Cardiac fibroblast (primary cell): ENCODE measurements at regions not wholly inside any gene's neighbourhood (a gene's known extent, or its start where the extent isn't known, plus 50 kb on each side); places are given as distances from the start of the nearest gene placed in this dataset.
A peak's percentile ranks its signal among the peaks of the same experiment; 100 is the strongest.

ENCODE experiments used
- DNase-seq, 2 donors: peaks; one replicate each; pipeline versions ENCODE4 v3.0.0 to v3.0.0-alpha.2; 2010; ENCODE audit warnings: low read depth in 2 of 2
- H3K4me3 ChIP-seq, 2 donors: replicated peaks in 1 of 2; 1 replicate in 1 of 2; 2 replicates in 1 of 2; pipeline ENCODE4 v1.5.1; 2011; ENCODE audit warnings: low read depth in 2 of 2, low read length in 2 of 2, mild to moderate bottlenecking in 2 of 2, moderate library complexity in 1 of 2
- TF ChIP-seq, protein P1 (sequence below): IDR thresholded peaks from one replicate; pipeline ENCODE4 v1.5.1; 2011; ENCODE audit warnings: low read depth, mild to moderate bottlenecking, low read length, inconsistent platforms

DNA sequence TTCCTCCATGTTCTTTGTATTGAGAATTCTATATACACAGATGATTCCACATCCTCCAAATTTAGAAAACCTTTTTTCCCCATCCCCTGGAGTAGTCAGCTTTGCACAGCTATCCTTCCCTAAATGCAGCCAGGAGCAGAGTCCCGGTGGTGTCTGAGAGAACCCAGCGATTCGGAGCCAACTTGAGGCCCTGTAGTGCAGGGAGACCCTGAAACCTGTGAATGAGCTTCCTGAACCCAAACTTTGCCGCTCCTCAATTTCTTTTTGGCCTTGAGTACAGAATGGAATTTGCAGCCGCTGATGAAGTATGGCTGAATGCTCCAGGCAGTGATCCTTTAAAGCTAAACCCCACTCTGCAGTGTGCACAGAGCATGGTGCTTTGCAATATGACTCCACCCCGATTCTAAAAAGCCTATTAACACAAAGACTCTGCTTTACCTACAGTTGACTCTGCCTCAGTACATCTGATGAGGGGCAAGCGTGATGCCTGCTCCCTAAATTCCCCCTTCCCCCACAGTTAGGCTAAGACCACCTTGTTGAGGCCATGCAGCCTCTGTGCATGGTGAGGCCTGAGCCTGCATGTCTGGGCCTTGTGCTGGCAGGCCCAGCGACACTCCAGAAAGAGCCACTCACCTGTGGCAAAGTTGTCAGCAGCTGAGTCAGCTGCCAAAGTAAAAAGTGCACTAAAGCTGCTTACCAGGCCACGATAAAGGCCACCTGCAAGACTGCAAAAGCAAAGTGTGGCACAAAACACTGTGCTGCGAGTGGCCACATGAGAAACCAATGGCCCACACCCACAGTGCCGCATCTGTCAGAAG is 82.1 kb downstream of the PLEKHG1 start:
- TF ChIP-seq, protein P1, sequence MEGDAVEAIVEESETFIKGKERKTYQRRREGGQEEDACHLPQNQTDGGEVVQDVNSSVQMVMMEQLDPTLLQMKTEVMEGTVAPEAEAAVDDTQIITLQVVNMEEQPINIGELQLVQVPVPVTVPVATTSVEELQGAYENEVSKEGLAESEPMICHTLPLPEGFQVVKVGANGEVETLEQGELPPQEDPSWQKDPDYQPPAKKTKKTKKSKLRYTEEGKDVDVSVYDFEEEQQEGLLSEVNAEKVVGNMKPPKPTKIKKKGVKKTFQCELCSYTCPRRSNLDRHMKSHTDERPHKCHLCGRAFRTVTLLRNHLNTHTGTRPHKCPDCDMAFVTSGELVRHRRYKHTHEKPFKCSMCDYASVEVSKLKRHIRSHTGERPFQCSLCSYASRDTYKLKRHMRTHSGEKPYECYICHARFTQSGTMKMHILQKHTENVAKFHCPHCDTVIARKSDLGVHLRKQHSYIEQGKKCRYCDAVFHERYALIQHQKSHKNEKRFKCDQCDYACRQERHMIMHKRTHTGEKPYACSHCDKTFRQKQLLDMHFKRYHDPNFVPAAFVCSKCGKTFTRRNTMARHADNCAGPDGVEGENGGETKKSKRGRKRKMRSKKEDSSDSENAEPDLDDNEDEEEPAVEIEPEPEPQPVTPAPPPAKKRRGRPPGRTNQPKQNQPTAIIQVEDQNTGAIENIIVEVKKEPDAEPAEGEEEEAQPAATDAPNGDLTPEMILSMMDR = no peak
- H3K4me3 ChIP-seq = no peak overlapping the region
- DNase-seq = no peak

DNA sequence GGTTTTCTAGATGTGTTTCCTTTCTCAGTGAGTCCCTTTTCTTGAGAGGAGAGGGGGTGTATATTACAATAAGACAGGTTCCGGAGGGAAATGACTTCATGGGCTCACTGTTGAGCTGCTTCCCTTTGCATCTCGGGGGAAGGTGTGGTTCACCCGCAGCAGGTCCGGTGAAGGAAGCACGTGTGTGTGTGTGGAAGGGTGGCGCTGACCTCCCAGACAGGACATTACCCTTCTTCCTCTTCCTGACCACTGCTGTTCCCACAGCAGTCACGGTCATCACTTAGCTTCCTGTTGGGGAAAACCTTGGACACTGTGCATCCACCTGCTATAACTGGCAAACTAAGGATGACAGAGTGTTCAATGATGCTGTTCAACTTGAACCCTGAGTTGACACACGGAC is 83.6 kb downstream of the PLEKHG1 start:
- DNase-seq = peak in 1 of 2 donors; percentile 16
- no peak overlapping the region for H3K4me3 ChIP-seq
- TF ChIP-seq, protein P1 = no peak

DNA sequence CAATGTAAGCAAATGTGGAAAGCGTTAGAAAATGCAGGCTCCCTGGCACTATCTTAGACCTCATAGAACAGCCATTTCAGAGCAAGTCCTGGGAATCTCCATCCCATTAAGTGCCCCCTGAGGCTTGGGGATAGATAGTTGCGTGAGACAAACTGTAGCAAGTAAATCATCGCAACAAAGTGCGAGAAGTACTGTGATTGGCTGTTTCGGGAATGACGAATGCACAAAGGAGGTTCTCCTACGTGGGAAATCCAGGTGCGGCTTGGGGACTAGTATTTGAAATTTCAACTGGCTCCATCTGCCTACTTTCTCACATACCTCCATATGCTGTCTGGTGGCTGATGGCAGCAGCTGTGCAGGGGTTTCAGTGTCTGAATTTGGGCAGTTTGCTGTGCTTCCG is 84.5 kb downstream of the PLEKHG1 start:
- TF ChIP-seq, protein P1 = no peak
- no peak overlapping the region for H3K4me3 ChIP-seq
- DNase-seq = no peak

DNA sequence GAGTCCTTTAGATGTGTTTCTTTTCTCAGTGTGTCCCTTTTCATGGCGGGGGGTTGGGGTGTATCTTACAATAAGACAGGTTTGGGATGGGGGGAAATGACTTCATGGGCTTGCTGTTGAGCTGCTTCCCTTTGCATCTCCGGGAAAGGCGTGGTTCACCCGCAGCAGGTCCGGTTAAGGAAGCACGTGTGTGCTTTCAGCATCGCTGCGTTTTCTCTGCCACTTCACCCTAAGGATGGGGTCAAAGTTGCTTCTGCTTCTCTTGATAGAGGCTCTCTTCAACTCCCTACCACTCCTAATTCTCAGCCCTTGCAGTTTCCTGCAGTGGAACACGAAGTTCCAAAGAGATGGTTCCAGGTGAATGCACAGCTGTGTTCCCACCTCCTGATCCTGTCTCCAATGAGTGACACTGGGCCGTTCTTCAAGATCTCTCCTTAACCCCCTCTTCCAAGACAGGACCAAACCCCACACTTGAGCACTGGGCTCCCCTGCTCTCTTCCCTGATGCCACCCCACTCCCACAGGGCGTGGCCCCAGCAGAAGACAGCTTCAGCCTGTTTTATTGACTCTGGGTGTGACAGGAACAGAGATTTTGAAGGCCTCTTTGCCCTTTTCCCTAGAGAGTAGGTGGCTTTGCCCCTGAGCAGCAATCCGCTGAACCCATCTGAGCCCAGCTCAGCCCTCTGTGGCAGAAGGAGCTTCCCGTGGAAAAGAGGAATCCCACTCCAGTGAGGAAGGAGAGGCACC is 85.2 kb downstream of the PLEKHG1 start:
- TF ChIP-seq, protein P1 = no peak
- no peak overlapping the region for H3K4me3 ChIP-seq
- no peak for DNase-seq

DNA sequence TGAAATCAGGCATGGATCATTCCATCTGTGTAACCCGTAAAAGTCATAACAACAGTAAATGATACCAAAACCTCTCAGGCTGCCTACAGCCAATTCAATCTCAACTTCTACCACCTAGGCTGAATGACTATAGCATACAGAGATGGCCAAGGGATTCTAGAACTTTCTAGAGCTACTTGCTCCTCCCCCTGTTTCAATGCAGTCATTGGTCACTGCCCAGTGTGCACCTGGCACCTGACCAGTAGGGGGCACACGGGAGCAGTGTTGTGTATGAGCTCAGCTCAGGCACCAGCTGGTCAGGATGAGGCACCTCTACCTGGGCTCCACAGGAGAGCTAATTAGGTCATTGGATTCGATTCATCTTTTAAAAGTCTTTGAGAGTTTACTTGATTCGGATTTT is 86.2 kb downstream of the PLEKHG1 start:
- TF ChIP-seq, protein P1 = peak; percentile 48
- peak in 1 of 2 donors; percentile 15 for DNase-seq
- H3K4me3 ChIP-seq = no peak overlapping the region

- no peak for DNase-seq
- TF ChIP-seq, protein P1 = no peak
- no peak overlapping the region for H3K4me3 ChIP-seq
Measured at GRCh38 chr6:150686566-150686965, 86.9 kb downstream of the PLEKHG1 start.
